Nephron (organoid): ENCODE measurements at regions not wholly inside any gene's neighbourhood (a gene's known extent, or its start where the extent isn't known, plus 50 kb on each side); places are given as distances from the start of the nearest gene placed in this dataset.

ENCODE experiments used
- H3K27ac Mint-ChIP-seq, 3 experiments: 2 replicates each; pipeline ENCODE4 v1.8.0; 2020; ENCODE audit warnings: mixed read lengths in 3 of 3, mild to moderate bottlenecking in 2 of 3, moderate library complexity in 1 of 3
- H3K27me3 Mint-ChIP-seq: 2 replicates; pipeline ENCODE4 v1.8.0; 2021; ENCODE audit warnings: low read depth, mild to moderate bottlenecking, moderate library complexity, mixed read lengths
- H3K36me3 Mint-ChIP-seq: 2 replicates; pipeline ENCODE4 v1.8.0; 2020; ENCODE audit warnings: low read depth, mixed read lengths
- H3K4me1 Mint-ChIP-seq: 2 replicates; pipeline ENCODE4 v1.8.0; 2020; ENCODE audit warnings: mixed read lengths
- H3K4me3 Mint-ChIP-seq, 3 experiments: 2 replicates each; pipeline ENCODE4 v1.8.0; 2020; ENCODE audit warnings: mild to moderate bottlenecking in 3 of 3, mixed read lengths in 3 of 3, moderate library complexity in 2 of 3
- H3K9me3 Mint-ChIP-seq: 2 replicates; pipeline ENCODE4 v1.8.0; 2020; ENCODE audit warnings: mixed read lengths
- CTCF ChIP-seq, 3 experiments: fragments of 200-600 bp; sonication (generic); IDR thresholded peaks; one replicate each; pipeline ENCODE4 v1.5.0; 2021; ENCODE audit warnings: antibody characterized with exemption in 3 of 3; ENCODE audit not compliant: unreplicated experiment in 3 of 3

- H3K27ac Mint-ChIP-seq: no peak overlapping the region
- TF ChIP-seq CTCF (IDR thresholded peaks at IDR 0.05; ENCODE audit: unreplicated experiment in 3 of 3): no peak
- no peaks in the 10 kb centered on the region for H3K4me1 Mint-ChIP-seq
Measured at GRCh38 chr17:14693382-14693781, 392.5 kb downstream of the HS3ST3B1 start.

GRCh38 chr17:14690704-14691103 lies 389.8 kb downstream of the HS3ST3B1 start:
- Mint-ChIP-seq H3K27me3 (no peaks in the 10 kb centered on the region), H3K4me3 (no peak overlapping the region), H3K36me3 (peaks cover 4% of the 10 kb centered on the region), H3K27ac (no peak overlapping the region), H3K9me3 (peaks cover 34% of the 10 kb centered on the region), H3K4me1 (no peaks in the 10 kb centered on the region)
- no peak for TF ChIP-seq CTCF (IDR thresholded peaks at IDR 0.05; ENCODE audit: unreplicated experiment in 3 of 3)

More at GRCh38 chr17:14693382-14693781, 392.5 kb downstream of the HS3ST3B1 start:
- Mint-ChIP-seq H3K27me3 (no peaks in the 10 kb centered on the region), H3K9me3 (peaks cover 30% of the 10 kb centered on the region), H3K4me3 (no peak overlapping the region), H3K36me3 (peaks cover 4% of the 10 kb centered on the region)

- Mint-ChIP-seq H3K9me3 (peaks cover 34% of the 10 kb centered on the region), H3K27ac (no peak overlapping the region), H3K27me3 (no peaks in the 10 kb centered on the region)
Measured at GRCh38 chr17:14688134-14688533, 387.3 kb downstream of the HS3ST3B1 start.

GRCh38 chr17:14672830-14673229 lies 371.9 kb downstream of the HS3ST3B1 start:
- peaks cover 6% of the 10 kb centered on the region for H3K27me3 Mint-ChIP-seq
- no peak for TF ChIP-seq CTCF (IDR thresholded peaks at IDR 0.05; ENCODE audit: unreplicated experiment in 3 of 3)
- H3K4me1 Mint-ChIP-seq: no peaks in the 10 kb centered on the region
- H3K27ac Mint-ChIP-seq: no peak overlapping the region
- no peaks in the 10 kb centered on the region for H3K36me3 Mint-ChIP-seq
- no peak overlapping the region for H3K4me3 Mint-ChIP-seq
- peaks cover under 1% of the 10 kb centered on the region for H3K9me3 Mint-ChIP-seq

More at GRCh38 chr17:14688134-14688533, 387.3 kb downstream of the HS3ST3B1 start:
- no peaks in the 10 kb centered on the region for H3K4me1 Mint-ChIP-seq
- H3K4me3 Mint-ChIP-seq: no peak overlapping the region
- no peak for TF ChIP-seq CTCF (IDR thresholded peaks at IDR 0.05; ENCODE audit: unreplicated experiment in 3 of 3)
- H3K36me3 Mint-ChIP-seq: peaks cover 1% of the 10 kb centered on the region

GRCh38 chr17:14670861-14671260 lies 370.0 kb downstream of the HS3ST3B1 start:
- Mint-ChIP-seq H3K4me1 (no peaks in the 10 kb centered on the region), H3K9me3 (no peaks in the 10 kb centered on the region)

More at GRCh38 chr17:14670861-14671260, 370.0 kb downstream of the HS3ST3B1 start:
- Mint-ChIP-seq H3K27me3 (peaks cover 5% of the 10 kb centered on the region), H3K27ac (no peak overlapping the region), H3K4me3 (no peak overlapping the region), H3K36me3 (no peaks in the 10 kb centered on the region)
- TF ChIP-seq CTCF (IDR thresholded peaks at IDR 0.05; ENCODE audit: unreplicated experiment in 3 of 3): no peak
